ENCODE measurements at regions not wholly inside any gene's neighbourhood (a gene's known extent, or its start where the extent isn't known, plus 50 kb on each side); places are given as distances from the start of the nearest gene placed in this dataset.

- TF ChIP-seq CTCF (conservative IDR thresholded peaks at IDR 0.05) = no peak
- no peak for TF ChIP-seq ZFX (IDR thresholded peaks at IDR 0.05)
Measured at GRCh38 chr12:61629702-61630101, 630.5 kb upstream of the USP15 start.
